ENCODE measurements at regions not wholly inside any gene's neighbourhood (a gene's known extent, or its start where the extent isn't known, plus 50 kb on each side); places are given as distances from the start of the nearest gene placed in this dataset.

DNA sequence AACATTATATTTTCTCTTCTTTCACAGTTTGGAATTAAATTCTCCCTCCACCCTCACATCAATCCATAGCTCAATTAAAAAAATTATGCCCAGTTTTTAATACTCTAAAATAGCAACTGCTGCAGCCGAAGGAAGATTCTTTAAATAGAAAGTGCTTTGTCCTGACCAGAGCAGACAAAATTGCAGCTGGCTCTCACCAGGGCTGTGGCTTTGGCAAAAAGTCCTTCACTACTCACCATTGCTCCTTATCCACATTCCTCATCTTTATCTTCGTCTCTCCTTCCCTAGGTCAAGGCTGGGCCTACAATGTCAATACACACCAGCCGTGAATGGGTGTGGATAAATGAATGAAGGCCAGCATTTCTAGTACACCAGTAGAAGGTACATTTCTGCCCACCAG, 107.9 kb upstream of the VGLL2 start:
- DNase-seq (ENCODE audit: low read depth) = no peak
- H3K4me3 ChIP-seq (ENCODE audit: low read depth, low read length) = no peak overlapping the region

DNA sequence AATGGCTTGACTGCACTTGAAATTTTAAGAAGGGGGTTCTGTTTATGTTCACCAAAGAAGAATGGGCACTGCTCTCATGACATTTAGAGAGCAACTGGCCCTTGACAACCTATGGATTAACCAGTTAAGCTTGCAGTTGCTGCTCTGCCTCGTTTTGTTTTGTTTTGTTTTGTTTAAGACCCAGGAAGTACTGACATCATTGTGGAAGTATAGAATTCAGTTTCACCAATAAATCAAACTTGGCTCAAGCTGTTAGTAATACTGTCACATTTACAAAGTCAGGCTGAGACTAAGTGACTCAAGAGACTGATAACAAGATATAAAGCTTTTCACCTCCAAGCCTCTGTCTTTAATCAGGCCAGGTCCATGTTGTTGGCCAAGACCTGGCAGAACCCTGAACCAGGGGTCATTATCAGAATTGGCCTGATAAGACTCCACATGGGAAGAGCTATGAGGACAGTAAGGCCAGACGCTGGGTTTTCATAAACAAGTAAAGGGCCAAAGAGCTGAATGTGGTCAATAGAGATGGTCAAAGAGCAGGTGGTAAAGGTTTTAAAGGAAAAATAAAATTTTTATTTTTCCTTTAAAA, 99.4 kb upstream of the VGLL2 start:
- H3K4me3 ChIP-seq (ENCODE audit: low read depth, low read length) = no peak overlapping the region
- no peak for DNase-seq (ENCODE audit: low read depth)

DNA sequence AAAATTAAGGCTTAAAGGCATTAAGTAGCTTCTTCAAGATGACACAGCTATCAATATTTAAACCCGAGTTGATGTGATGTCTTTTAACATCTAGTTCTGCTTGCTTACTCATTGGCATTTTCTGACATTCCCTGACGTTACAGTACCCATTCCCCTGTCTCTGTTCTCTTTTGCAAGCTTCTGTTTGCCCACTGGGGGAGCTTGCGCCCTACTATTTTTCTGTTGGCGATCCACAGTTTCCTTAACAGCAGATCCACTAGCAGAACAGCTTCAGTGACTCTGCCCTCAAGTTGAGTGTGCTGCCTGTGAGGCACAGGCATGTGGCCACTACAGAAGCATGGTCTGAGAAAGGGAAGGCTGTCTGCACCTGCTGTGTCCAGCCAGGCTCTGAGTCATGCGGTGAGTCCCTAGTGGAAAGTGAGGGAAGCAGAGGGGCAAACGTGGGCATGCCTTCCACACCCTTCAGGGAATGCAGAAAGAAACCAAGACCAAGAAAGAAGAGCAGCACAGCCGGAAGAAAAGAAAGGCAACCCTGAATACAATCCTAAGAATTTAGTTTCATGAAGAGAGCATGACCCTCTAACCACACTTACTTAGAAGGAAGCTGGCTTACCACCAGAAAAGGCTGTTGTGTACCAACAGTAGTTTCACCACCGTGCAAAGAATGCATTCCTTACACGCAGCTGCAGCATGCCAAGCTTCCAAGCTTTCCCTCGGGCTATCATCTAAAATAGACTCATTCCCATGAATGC, 97.7 kb upstream of the VGLL2 start:
- DNase-seq (ENCODE audit: low read depth) = peak; percentile 78
- no peak overlapping the region for H3K4me3 ChIP-seq (ENCODE audit: low read depth, low read length)

DNA sequence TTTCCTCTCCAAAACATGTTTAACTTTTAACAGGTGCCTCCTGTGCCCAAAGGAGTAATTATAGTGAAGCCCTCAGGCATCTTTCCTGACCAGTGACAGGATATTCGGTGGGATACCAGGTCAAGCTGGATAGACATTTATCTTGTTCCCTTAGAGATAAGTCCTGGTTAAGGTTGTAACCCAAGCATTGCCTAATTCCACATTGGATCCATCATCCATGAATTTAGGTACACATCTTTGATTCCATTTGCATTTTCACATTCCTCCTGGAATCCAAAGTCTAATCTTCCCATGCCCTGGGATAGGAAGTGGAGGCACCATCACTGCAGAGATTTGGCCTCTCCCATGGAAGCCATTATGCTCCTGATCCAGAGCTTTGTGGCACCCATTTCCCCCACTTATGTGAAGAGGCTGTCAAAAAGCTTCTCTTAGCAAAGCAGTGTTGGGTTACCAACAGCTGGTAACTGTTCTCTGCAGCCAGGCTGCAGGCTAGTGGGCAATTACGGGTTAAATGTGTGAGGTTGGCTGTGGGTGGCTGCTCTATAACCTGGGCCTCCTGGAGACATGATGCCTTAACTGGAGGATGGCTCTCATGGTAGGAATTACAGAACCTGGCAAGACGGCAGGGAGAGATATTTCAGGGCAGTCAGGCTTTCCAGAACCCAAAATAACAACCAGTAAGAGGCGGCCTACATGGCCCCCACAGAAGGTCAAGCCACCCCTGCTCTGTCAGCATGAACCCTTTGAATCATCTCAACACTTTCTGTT, 96.9 kb upstream of the VGLL2 start:
- H3K4me3 ChIP-seq (ENCODE audit: low read depth, low read length) = no peak overlapping the region
- no peak for DNase-seq (ENCODE audit: low read depth)

DNA sequence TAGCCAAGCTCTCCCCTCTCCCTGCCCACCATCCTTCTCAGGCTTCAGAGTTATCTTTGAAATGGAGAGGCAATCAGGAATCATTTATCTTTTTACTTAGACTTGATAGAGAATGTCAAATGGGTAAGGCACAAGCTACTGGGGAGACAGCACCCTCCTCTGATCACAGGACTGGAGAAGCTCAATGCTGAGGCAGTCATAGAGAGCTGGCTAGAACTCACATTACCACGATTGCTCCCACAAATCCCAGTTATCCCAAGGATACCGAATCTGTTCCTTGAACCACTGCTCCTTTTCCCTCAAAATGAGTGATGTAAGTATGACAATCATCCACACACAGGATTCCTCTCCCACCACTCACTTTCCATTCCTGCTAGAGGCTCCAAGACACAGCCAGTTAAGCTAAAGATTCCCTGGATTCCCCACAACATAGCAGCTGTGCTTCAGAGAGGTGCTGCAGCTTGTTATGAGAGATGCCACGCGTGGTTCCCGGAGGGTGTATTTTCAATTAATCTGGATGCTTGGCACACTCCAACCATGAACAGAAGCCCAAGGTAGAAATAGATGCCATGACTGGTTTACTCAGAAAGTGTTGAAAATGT, 96.2 kb upstream of the VGLL2 start:
- H3K4me3 ChIP-seq (ENCODE audit: low read depth, low read length) = no peak overlapping the region

DNA sequence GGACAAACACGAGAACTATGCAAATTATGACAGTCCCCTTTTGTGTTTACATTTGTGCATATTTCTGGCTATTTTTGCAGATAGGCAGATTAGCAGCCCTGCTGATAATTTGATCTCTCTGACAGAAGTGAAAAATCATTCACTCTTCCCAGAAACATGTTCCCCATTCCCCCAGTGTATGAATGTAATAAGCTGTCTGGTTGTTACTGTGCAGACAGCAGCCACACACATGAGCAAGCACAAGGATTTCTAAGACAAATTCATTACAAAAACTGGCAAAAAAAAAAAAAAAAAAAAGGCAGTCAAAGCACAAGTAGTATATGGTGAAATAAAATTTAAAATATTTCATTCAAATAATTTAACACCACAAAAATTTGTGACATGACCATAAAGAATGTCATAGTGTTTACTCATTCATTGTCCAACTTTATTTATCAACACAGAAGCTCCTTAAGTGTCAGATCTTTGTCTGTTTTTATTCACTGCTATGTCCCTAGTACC, 95.5 kb upstream of the VGLL2 start:
- DNase-seq (ENCODE audit: low read depth) = no peak
- H3K4me3 ChIP-seq (ENCODE audit: low read depth, low read length) = no peak overlapping the region

More for the DNA sequence above, 96.2 kb upstream of the VGLL2 start:
- no peak for DNase-seq (ENCODE audit: low read depth)

DNA sequence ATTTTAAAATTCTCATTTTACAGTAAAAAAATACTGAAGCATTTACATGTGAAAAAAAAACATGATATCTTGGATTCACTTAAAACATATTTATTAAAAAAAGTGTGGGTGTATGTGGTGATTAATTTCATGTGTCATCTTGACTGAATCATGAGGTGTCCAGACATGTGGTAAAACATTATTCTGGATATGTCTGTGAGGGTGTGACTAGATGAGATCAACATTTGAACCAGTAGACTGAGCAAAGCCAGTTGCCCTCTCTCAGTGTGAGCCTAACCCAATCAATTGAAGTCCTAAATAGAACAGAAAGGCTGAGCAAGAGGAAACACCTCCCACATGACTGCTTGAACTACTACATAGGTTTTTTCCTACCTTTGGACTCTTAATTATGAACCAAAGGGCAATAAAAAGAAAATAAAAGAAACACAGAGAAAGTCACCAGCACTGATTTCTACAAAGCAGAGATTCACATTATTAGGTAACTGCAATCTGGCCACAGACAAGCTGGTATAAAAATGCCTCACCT, 90.5 kb upstream of the VGLL2 start:
- no peak overlapping the region for H3K4me3 ChIP-seq (ENCODE audit: low read depth, low read length)
- DNase-seq (ENCODE audit: low read depth) = no peak

DNA sequence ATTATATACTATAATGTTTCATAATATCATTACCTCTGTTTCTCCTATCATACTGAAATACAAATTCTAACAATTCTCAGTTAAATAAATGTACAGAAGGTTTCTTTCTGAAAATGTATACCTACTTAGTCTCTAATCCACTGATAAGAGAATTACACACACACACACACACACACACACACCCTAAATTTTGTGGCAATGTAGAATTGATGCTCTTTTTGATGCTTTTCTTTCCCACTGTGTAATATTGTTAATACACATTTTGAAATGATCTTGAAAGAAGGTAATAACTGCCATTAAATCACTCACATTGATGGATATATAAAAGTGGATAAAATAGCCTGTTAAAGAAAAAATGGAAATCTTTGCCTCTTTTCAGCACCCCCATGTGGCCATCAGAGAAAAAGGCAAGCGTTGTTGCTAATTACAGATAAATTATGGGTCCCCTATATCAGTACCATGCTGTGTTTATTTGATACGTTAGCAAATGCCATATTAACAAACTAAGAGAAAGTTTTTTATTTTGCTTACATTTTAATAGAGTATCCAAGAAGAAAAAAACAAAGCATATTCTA, 76.6 kb upstream of the VGLL2 start:
- no peak for DNase-seq (ENCODE audit: low read depth)

DNA sequence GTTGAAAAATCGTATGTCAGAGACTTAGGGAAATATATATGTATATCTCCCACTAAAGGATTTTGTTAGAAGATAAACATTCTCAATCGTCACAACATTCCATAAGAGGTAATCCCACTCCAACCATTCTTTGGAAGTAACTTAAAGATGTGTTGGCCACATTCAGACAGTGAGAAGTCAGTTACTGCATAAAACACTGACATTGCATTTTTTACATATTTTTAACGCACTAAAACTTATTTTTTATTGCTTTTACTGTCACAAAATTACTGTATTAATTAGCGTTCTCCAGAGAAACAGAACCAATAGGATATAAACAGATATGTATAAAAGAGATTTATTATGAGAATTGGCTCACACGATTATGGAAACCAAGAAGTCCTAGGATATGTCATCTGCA, 74.3 kb upstream of the VGLL2 start:
- no peak for DNase-seq (ENCODE audit: low read depth)
- H3K4me3 ChIP-seq (ENCODE audit: low read depth, low read length) = no peak overlapping the region

More for the DNA sequence above, 76.6 kb upstream of the VGLL2 start:
- no peak overlapping the region for H3K4me3 ChIP-seq (ENCODE audit: low read depth, low read length)

DNA sequence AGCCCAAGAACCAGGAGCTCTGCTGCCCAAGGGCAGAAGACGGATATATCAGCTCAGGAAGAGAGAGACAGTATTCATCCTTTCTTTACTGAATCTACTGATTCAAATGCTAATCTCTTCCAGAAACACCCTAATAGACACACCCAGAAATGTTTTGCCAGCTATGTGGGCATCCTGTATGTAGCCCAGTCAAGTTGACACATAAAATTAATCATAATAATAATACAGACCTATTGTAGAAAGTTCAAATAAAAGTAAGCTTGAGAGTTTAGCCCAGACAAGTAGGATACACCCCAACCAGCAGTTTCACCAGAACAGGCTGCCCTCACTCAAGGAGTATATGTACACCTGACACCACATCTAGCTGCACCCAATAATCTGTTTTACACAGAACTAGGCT, 73.9 kb upstream of the VGLL2 start:
- H3K4me3 ChIP-seq (ENCODE audit: low read depth, low read length) = no peak overlapping the region
- no peak for DNase-seq (ENCODE audit: low read depth)

DNA sequence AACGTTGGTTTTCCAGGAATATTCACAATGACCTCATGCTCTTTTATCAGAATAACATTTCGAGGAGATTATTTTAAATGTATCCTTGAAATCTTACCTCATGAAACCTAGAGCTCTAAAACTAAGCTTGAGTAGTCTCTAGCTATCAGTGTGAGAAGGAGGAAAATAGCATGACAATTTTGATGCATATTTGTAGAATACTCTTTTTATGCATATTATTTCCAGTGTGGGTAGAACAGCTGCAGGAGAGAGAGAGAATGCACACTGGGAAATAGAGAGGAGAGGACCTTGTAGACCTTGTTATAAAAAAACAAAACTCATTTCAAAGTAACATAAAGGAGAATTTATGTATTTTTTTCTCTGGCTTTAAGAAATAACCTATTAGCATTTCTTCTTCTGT, 71.1 kb upstream of the VGLL2 start:
- no peak for DNase-seq (ENCODE audit: low read depth)
- H3K4me3 ChIP-seq (ENCODE audit: low read depth, low read length) = no peak overlapping the region

DNA sequence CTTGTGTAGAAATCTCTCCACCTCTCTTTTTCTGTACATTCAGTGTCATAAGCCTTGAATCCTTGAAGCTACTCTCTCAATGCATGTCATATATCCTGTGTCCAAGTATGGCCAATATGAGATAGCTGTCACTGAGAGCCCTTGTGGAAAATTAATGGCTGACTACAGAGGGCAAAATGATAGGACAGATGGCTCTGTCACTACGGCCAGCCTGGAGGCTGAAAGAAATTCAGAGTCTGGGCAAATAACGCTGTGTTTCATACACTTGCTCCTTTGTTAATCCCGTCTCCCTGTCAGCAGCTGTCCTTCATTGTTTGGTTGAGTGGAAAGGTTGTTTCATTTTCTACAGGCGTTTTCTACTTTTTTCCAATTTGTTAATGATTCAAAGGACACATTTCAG, 70.4 kb upstream of the VGLL2 start:
- H3K4me3 ChIP-seq (ENCODE audit: low read depth, low read length) = no peak overlapping the region

DNA sequence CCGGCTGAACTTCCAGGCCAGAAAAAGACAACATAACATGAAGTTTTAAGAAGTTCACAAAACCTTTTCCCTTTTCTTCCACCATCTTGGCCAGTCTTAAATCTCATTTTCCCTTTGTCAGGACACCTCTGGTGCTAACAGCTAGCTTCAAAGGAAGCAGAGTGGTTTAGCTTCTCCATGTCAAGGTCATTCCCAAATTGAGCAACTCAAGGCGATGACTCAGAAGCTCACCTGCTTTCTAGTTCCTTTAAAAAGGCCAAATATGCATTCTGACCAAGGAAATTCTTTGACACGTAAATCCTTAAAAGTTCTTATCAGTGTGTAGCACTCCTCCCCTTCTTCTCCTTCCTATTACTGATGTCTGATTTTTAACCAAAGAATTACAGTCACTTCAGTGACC, 69.6 kb upstream of the VGLL2 start:
- no peak for DNase-seq (ENCODE audit: low read depth)
- no peak overlapping the region for H3K4me3 ChIP-seq (ENCODE audit: low read depth, low read length)

More for the DNA sequence above, 70.4 kb upstream of the VGLL2 start:
- no peak for DNase-seq (ENCODE audit: low read depth)

DNA sequence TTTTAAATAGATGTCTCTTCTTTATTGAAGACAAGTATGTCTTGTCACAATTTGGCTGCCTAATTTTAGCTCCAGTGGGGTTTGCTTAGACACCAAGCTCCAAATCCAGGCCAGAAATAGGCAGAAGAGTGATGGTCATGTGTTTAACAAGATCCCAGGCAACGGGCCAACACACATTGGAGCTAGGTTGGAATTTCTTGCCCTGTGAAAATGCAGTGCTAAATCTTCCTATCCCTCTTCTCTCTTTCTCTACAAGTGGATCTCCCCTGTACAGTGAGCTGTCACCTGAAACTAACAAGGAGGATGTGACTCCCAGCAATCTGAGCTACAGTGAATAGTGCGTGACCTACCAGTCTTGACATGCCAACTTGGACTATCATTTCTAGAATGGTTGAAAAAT, 65.3 kb upstream of the VGLL2 start:
- no peak for DNase-seq (ENCODE audit: low read depth)
- no peak overlapping the region for H3K4me3 ChIP-seq (ENCODE audit: low read depth, low read length)

DNA sequence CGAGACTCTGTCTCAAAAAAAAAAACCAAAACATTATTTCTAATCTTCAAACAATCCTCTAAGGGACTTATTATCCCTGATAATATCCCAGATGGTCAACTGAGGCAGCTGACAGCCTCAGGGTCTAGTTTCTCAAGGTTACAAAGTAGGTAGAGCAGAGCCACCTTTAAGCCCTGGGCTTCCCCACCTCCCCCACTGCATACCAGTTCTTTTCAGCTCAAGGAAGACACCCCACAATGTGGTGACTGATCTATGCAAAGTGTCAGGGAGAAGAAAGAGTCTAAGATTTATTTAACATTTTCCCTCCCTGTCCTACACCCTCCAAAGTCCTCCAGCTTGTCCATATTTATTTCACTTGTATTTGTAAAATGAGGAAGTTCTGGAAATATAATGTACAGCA, 60.5 kb upstream of the VGLL2 start:
- no peak for DNase-seq (ENCODE audit: low read depth)
- H3K4me3 ChIP-seq (ENCODE audit: low read depth, low read length) = no peak overlapping the region

DNA sequence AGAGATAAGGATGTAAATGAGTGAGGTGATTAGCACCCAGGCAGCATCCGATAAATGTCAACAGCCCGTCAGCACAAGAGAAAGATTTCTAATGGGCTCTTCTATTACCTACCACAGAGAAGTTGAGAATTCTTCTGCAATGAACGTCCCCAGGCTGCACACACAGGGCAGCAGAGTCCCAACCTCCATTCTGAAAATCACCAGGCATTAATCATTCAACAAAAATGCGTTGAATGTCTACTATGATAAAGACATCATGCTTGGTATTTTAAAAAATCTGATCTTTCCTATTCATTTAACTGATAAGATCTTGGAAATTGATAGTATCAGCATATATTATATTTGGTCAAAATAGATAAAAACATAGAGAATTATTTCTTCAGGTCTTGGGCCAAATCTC, 59.5 kb upstream of the VGLL2 start:
- DNase-seq (ENCODE audit: low read depth) = no peak
- H3K4me3 ChIP-seq (ENCODE audit: low read depth, low read length) = no peak overlapping the region

DNA sequence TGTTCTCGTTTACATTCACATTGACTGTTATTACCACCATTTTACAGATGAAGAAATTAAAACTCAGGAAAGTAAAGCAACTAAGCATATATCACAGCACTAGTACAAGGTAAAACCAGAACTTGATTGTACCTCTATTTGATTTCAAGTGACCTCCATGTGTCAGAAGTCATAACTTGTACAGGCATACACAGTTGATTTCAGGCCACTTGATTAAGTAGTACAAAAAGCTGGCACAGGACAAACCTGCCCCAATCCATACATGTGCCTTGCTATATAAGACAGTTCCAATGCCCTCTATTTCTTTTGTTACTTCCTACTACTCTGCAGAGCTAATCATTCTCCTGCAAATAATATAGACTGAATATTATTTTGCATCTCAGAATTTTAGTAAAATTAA, 58.8 kb upstream of the VGLL2 start:
- no peak for DNase-seq (ENCODE audit: low read depth)
- H3K4me3 ChIP-seq (ENCODE audit: low read depth, low read length) = no peak overlapping the region

DNA sequence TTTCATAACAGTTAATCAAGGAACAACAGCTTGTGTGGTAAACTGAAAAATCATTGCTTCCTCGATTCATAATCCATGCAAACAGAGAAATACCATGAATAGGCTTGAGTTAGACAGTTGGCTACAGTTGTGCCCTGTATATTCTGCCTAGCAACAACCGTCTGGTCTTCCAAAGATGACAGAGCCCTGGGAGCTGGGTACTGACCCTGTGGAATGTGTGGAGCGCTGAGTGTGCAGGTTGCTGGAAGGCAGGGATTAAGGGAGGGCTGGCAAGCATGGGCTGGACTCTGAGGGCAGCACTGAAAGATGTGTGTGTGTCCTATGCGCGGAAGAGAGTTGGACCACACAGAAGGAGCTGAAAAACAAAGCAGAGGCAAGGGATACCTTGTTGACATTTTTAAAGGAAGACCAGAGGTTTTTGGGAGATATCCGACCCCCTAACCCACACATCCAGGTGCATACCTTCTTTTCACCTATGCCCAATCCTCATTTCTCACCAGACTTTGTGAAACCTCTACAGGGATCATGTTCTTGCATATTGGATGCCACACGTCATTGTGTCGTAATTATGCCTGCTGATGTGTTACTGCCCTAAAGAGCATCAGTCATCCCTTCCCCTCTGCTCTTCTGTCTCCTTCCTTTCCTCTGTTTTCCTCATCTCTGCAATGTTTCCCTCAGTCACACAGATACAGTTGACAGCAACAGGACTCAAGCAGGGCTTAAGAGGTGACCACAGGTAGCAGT, 58.2 kb upstream of the VGLL2 start:
- DNase-seq (ENCODE audit: low read depth) = peak; percentile 16
- no peak overlapping the region for H3K4me3 ChIP-seq (ENCODE audit: low read depth, low read length)

DNA sequence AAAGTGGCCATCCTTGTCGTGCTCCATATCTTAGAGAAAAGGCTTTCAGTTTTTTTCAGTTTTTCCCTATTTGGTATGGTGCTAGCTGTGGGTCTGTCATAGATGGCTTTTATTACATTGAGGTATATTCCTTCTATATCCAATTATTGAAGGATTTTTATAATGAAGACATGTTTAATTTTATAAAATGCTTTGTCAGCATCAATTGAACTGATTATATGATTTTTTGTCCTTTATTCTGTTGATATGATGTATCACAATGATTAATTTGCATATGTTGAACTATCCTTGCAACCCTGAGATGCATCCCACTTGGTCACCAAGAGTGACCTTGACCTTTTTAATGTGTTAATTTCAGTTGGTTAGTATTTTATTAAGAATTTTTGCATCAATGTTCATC, 55.1 kb upstream of the VGLL2 start:
- no peak for DNase-seq (ENCODE audit: low read depth)
- H3K4me3 ChIP-seq (ENCODE audit: low read depth, low read length) = no peak overlapping the region
